Gastrocnemius medialis (tissue), 4 donors: ENCODE measurements at regions not wholly inside any gene's neighbourhood (a gene's known extent, or its start where the extent isn't known, plus 50 kb on each side); places are given as distances from the start of the nearest gene placed in this dataset.

Source experiments
- POLR2A ChIP-seq, 2 donors: fragments of 450-650 bp; IDR thresholded peaks; one replicate each; pipeline ENCODE4 v1.6.1; 2017; ENCODE audit warnings: antibody characterized with exemption in 2 of 2, mild to moderate bottlenecking in 2 of 2, moderate library complexity in 2 of 2
- TF ChIP-seq, protein P1 (sequence below), 5 experiments: fragments of 450-650 bp in 3 of 5; fragments of 200-600 bp in 2 of 5; sonication (generic) in 2 of 5; IDR thresholded peaks in 4 of 5; conservative IDR thresholded peaks in 1 of 5; 1 replicate in 4 of 5; 2 replicates in 1 of 5; pipeline ENCODE4 v1.5.1; 2016 to 2019; ENCODE audit warnings: antibody characterized with exemption in 5 of 5, mild to moderate bottlenecking in 3 of 5, moderate library complexity in 3 of 5

DNA sequence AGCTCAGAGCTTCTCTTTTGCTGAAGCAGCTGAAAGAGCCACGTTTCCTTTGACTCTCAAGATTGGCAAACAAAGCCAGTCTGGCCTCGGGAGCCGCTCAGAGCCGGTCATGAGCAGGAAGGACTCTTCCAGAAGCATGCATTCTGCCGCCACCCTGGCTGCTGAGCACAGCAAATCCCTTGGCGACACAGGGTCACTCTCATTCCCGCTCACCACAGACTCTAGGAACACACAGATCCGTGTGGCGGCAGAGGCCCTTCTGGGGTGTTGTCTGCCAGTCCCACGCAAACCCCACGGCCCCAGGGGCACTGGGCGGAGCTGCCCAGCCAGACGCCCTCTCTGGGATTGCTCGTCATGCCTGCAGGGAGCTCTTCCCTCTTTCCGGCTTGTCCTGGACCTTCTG, 157.0 kb downstream of the C16orf95 start:
- TF ChIP-seq, protein P1, sequence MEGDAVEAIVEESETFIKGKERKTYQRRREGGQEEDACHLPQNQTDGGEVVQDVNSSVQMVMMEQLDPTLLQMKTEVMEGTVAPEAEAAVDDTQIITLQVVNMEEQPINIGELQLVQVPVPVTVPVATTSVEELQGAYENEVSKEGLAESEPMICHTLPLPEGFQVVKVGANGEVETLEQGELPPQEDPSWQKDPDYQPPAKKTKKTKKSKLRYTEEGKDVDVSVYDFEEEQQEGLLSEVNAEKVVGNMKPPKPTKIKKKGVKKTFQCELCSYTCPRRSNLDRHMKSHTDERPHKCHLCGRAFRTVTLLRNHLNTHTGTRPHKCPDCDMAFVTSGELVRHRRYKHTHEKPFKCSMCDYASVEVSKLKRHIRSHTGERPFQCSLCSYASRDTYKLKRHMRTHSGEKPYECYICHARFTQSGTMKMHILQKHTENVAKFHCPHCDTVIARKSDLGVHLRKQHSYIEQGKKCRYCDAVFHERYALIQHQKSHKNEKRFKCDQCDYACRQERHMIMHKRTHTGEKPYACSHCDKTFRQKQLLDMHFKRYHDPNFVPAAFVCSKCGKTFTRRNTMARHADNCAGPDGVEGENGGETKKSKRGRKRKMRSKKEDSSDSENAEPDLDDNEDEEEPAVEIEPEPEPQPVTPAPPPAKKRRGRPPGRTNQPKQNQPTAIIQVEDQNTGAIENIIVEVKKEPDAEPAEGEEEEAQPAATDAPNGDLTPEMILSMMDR (IDR thresholded peaks at IDR 0.05 in 4 of 5, conservative IDR thresholded peaks at IDR 0.05 in 1 of 5): no peak
- no peak for TF ChIP-seq POLR2A (IDR thresholded peaks at IDR 0.05)
